ENCODE measurements at regions not wholly inside any gene's neighbourhood (a gene's known extent, or its start where the extent isn't known, plus 50 kb on each side); places are given as distances from the start of the nearest gene placed in this dataset.

DNA sequence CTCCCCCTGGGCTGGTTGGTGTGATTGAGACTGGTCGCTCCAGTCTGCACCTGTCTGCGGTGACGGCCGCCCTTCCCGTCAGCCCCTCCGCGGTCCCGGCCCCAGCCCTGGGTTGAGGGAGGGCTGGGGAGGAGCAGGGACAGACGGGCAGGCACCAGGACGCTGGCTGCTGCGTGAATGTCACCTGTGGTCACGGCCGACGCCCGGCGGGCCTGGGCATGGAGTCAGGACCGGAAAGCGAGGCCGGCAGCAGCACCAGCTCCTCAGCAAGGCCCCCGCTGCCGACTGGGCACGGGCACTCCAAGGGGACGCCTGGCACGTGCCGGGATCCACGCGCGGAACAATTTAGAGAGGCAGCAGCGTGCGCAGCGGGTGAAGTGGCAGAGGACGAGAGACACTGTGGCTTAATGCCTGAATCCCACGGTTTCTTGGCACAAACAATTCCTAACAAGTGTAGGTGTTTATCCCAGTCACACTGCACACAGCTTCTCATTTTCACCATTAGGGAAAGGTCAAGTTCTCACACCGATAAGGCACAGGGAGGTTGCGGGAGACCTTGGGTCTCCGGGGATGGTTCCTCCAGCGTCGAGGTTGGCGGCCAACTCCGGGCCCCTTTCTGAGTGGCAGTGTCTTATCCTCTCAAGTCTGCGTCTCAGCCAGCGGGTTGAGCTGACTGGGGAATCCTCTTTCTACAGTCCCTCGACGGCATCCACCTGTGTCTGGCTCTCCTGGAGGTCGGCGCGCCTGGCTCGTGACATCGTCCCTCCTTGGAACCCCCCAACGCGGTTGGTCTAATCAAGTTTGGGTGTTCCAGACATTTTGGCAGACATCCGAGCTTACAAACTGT, 66.4 kb upstream of the ADGRA1 start:
- Histone ChIP-seq H3K36me3 (no peaks in the 10 kb centered on the region), H3K27ac (no peak overlapping the region), H3K27me3 (peaks cover 0 to 58% (median 20%) of the 10 kb centered on the region in 7 donors), H3K9me3 (no peaks in the 10 kb centered on the region), H3K4me1 (peaks cover 0 to 11% (median 7%) of the 10 kb centered on the region in 9 donors), H3K4me3 (no peak overlapping the region)
- ATAC-seq (no peak), DNase-seq (no peak)
- WGBS, 2 donors, result 90 to 91% methylated on average over 52 of the region's 52 CpGs
- intact Hi-C loops (cut with DNase I), result no loop called here
- TF ChIP-seq, protein P1, sequence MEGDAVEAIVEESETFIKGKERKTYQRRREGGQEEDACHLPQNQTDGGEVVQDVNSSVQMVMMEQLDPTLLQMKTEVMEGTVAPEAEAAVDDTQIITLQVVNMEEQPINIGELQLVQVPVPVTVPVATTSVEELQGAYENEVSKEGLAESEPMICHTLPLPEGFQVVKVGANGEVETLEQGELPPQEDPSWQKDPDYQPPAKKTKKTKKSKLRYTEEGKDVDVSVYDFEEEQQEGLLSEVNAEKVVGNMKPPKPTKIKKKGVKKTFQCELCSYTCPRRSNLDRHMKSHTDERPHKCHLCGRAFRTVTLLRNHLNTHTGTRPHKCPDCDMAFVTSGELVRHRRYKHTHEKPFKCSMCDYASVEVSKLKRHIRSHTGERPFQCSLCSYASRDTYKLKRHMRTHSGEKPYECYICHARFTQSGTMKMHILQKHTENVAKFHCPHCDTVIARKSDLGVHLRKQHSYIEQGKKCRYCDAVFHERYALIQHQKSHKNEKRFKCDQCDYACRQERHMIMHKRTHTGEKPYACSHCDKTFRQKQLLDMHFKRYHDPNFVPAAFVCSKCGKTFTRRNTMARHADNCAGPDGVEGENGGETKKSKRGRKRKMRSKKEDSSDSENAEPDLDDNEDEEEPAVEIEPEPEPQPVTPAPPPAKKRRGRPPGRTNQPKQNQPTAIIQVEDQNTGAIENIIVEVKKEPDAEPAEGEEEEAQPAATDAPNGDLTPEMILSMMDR (IDR thresholded peaks at IDR 0.05), result no peak

- WGBS, 2 donors, result 82 to 86% methylated on average over 29 of the region's 29 CpGs
- H3K27ac ChIP-seq, result no peak overlapping the region
- H3K27me3 ChIP-seq, result peaks cover 0 to 48% (median 20%) of the 10 kb centered on the region in 7 donors
- H3K4me3 ChIP-seq, result no peak overlapping the region
- no peaks in the 10 kb centered on the region for H3K36me3 ChIP-seq
- H3K4me1 ChIP-seq, result peaks cover 0 to 11% (median 7%) of the 10 kb centered on the region in 9 donors
- no peaks in the 10 kb centered on the region for H3K9me3 ChIP-seq
- intact Hi-C loops (cut with DNase I), result no loop called here
- DNase-seq (no peak), ATAC-seq (no peak)
- TF ChIP-seq, protein P1 (IDR thresholded peaks at IDR 0.05), result no peak
These were observed 67.4 kb upstream of the ADGRA1 start for GRCh38 chr10:133020193-133020817.

DNA sequence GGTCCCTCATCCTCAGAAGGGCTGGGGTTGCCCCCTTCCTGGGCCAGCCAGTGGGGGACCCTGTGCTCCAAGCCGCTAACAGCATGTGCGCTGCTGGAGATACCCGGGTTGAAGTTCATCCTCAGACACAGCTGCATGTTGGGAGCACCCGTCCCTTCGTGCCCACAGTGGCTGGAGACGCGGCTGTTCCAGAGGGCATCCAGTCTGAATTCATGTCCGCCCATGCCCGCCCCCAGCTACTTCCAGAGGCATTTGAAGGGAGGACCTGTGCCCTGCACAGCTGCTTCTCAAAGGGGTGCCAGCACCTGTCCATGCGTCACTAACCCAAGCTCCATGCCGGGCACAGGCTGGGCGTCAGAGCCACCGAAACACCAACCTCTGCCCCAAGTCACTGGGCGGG, 68.1 kb upstream of the ADGRA1 start:
- 94 to 96% methylated on average over 14 of the region's 14 CpGs for WGBS, 2 donors

GRCh38 chr10:133019191-133019590, 68.5 kb upstream of the ADGRA1 start:
- ATAC-seq (no peak), DNase-seq (no peak)
- 86 to 88% methylated on average over 17 of the region's 17 CpGs for WGBS, 2 donors

More for the DNA sequence above, 68.1 kb upstream of the ADGRA1 start:
- Histone ChIP-seq H3K9me3 (no peaks in the 10 kb centered on the region), H3K36me3 (no peaks in the 10 kb centered on the region), H3K27me3 (peaks cover 0 to 44% (median 18%) of the 10 kb centered on the region in 7 donors), H3K27ac (no peak overlapping the region), H3K4me1 (peaks cover 0 to 11% (median 7%) of the 10 kb centered on the region in 9 donors), H3K4me3 (no peak overlapping the region)
- DNase-seq (no peak), ATAC-seq (no peak)
- TF ChIP-seq, protein P1 (IDR thresholded peaks at IDR 0.05), result no peak
- intact Hi-C loops (cut with DNase I), result no loop called here

More at GRCh38 chr10:133019191-133019590, 68.5 kb upstream of the ADGRA1 start:
- intact Hi-C loops (cut with DNase I), result no loop called here
- no peak overlapping the region for H3K27ac ChIP-seq
- H3K4me3 ChIP-seq, result no peak overlapping the region
- peaks cover 0 to 41% (median 18%) of the 10 kb centered on the region in 7 donors for H3K27me3 ChIP-seq
- peaks cover 0 to 11% (median 7%) of the 10 kb centered on the region in 9 donors for H3K4me1 ChIP-seq
- no peaks in the 10 kb centered on the region for H3K9me3 ChIP-seq
- TF ChIP-seq, protein P1 (IDR thresholded peaks at IDR 0.05), result no peak
- H3K36me3 ChIP-seq, result no peaks in the 10 kb centered on the region

Data from heart right ventricle (tissue), 16 donors.